ENCODE measurements at regions not wholly inside any gene's neighbourhood (a gene's known extent, or its start where the extent isn't known, plus 50 kb on each side); places are given as distances from the start of the nearest gene placed in this dataset.

DNA sequence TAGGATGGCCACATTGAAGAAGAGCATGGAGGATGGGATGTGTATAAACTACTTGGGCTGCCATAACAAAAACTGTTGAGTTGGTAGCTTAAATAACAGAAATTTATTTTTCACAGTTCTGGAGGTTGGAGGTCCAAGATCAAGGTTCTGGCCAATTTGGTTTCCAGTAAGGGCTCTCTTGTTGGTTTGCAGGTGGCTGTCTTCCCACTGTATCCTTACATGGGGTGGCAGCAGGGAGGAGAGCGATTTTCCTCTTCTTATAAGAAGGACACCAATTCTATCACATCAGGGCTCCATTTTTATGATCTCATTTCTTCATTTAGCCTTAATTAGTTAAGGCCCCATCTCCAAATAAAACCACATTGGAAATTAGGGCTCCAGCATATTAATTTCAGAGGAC lies 465.7 kb downstream of the GADD45G start:
- no peak overlapping the region for H3K4me2 ChIP-seq (ENCODE audit: low read depth, low read length)
- TF ChIP-seq EZH2 (optimal IDR thresholded peaks at IDR 0.05; ENCODE audit: low read depth, low read length) (no peak), EZH2phosphoT487 (IDR thresholded peaks at IDR 0.05; ENCODE audit: low read length) (no peak)
- TF ChIP-seq, protein P1, sequence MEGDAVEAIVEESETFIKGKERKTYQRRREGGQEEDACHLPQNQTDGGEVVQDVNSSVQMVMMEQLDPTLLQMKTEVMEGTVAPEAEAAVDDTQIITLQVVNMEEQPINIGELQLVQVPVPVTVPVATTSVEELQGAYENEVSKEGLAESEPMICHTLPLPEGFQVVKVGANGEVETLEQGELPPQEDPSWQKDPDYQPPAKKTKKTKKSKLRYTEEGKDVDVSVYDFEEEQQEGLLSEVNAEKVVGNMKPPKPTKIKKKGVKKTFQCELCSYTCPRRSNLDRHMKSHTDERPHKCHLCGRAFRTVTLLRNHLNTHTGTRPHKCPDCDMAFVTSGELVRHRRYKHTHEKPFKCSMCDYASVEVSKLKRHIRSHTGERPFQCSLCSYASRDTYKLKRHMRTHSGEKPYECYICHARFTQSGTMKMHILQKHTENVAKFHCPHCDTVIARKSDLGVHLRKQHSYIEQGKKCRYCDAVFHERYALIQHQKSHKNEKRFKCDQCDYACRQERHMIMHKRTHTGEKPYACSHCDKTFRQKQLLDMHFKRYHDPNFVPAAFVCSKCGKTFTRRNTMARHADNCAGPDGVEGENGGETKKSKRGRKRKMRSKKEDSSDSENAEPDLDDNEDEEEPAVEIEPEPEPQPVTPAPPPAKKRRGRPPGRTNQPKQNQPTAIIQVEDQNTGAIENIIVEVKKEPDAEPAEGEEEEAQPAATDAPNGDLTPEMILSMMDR (IDR thresholded peaks at IDR 0.05; ENCODE audit: low read length): no peak
- H3K36me3 ChIP-seq (replicated peaks; ENCODE audit: insufficient read depth, low read length): no peaks in the 10 kb centered on the region
- H3K4me1 ChIP-seq (ENCODE audit: low read length): no peaks in the 10 kb centered on the region
- no peaks in the 10 kb centered on the region for H3K27me3 ChIP-seq (replicated peaks; ENCODE audit: insufficient read depth, low read length)
- H3F3A ChIP-seq (ENCODE audit: insufficient read depth, low read length): no peaks in the 10 kb centered on the region
- no peak overlapping the region for H3K4me3 ChIP-seq (ENCODE audit: low read length)
- H4K20me1 ChIP-seq (ENCODE audit: insufficient read depth, low read length): no peaks in the 10 kb centered on the region
- H2AFZ ChIP-seq (ENCODE audit: low read length): no peak overlapping the region
- no peaks in the 10 kb centered on the region for H3K79me2 ChIP-seq (ENCODE audit: low read length)
- H3K9ac ChIP-seq (ENCODE audit: low read length): no peak overlapping the region
- H3K9me2 ChIP-seq (replicated peaks; ENCODE audit: insufficient read depth, low read length): no peaks in the 10 kb centered on the region
- H3K9me3 ChIP-seq (replicated peaks; ENCODE audit: insufficient read depth, low read length): no peaks in the 10 kb centered on the region
- DNase-seq: no peak
- no peak overlapping the region for H3K27ac ChIP-seq (ENCODE audit: low read length)

DNA sequence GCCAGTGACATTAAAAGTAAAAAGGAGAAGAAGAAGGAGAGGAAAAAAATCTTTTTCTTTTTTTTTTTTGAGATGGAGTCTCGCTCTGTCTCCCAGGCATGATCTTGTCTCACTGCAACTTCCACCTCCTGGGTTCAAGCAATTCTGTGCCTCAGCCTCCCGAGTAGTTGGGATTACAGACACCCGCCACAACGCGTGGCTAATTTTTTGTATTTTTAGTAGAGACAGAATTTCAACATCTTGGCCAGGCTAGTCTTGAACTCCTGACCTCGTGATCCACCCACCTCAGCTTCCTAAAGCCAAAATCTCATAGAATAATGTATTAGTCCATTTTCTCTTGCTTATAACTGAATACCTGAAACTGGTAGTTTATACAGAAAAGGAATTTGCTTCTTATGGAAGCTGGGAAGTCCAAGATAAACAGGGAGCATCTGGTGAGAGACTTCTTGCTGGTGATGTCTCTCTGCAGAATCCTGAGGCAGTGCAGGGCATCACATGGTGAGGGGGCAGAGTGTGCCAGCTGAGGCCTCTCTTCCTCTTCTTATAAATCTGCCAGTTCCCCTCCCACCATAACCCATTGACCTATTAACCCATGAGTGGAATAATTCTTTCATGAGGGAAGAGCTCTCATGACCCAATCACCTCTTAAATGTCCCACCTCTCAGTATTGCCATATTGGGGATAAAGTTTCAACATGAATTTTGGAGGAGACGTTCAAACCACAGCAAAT lies 466.3 kb downstream of the GADD45G start:
- Histone ChIP-seq H3K9me2 (replicated peaks; ENCODE audit: insufficient read depth, low read length) (no peaks in the 10 kb centered on the region), H3K4me1 (ENCODE audit: low read length) (no peaks in the 10 kb centered on the region), H3K36me3 (replicated peaks; ENCODE audit: insufficient read depth, low read length) (no peaks in the 10 kb centered on the region), H3K79me2 (ENCODE audit: low read length) (no peaks in the 10 kb centered on the region), H3F3A (ENCODE audit: insufficient read depth, low read length) (no peaks in the 10 kb centered on the region), H3K27me3 (replicated peaks; ENCODE audit: insufficient read depth, low read length) (no peaks in the 10 kb centered on the region), H2AFZ (ENCODE audit: low read length) (no peak overlapping the region), H3K4me2 (ENCODE audit: low read depth, low read length) (no peak overlapping the region), H3K9ac (ENCODE audit: low read length) (no peak overlapping the region), H3K9me3 (replicated peaks; ENCODE audit: insufficient read depth, low read length) (no peaks in the 10 kb centered on the region), H3K27ac (ENCODE audit: low read length) (no peak overlapping the region), H3K4me3 (ENCODE audit: low read length) (no peak overlapping the region), H4K20me1 (ENCODE audit: insufficient read depth, low read length) (no peaks in the 10 kb centered on the region)
- TF ChIP-seq EZH2 (optimal IDR thresholded peaks at IDR 0.05; ENCODE audit: low read depth, low read length) (no peak), EZH2phosphoT487 (IDR thresholded peaks at IDR 0.05; ENCODE audit: low read length) (no peak)
- TF ChIP-seq, protein P1 (IDR thresholded peaks at IDR 0.05; ENCODE audit: low read length): no peak
- DNase-seq: no peak

DNA sequence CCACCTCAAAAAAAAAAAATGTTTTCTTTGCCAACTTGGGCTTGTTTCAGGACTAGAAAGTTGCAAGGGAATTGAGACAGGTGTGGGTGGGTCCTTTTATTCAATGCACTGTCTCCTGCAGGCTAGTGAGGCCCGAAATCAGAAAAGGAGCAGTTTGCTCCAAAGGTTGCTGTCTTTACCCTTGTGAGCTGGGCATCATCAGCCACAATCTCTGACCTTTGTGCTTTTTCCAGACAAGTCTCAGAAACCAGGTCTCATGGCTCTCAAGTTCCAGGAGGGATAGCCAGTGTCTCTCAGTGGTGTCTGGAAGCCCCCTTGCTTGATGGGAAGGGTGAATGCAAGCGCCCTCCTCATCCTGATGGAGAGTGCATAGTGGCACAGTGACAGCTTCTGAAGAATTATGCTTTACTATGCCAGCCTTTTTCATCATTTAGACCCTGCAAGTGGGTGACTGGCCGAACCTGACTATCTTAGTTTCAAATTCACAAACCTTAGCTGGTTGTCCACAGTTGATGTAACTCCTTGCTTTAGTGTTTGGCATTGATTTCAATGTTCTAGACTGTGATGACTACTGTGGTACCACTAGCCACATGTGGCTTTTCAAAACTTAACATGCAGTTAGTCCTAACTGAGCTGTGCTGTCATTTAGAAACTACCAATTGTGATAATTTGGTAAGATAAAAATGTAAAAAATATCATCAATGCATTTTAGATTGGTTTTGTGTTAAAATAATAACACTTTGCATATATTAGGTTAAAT lies 468.6 kb downstream of the GADD45G start:
- Histone ChIP-seq H3K4me3 (ENCODE audit: low read length) (no peak overlapping the region), H3K27ac (ENCODE audit: low read length) (no peak overlapping the region), H4K20me1 (ENCODE audit: insufficient read depth, low read length) (no peaks in the 10 kb centered on the region), H3K4me2 (ENCODE audit: low read depth, low read length) (no peak overlapping the region), H3K9me2 (replicated peaks; ENCODE audit: insufficient read depth, low read length) (no peaks in the 10 kb centered on the region), H3K79me2 (ENCODE audit: low read length) (no peaks in the 10 kb centered on the region), H3K9me3 (replicated peaks; ENCODE audit: insufficient read depth, low read length) (no peaks in the 10 kb centered on the region), H3K27me3 (replicated peaks; ENCODE audit: insufficient read depth, low read length) (no peaks in the 10 kb centered on the region), H3K4me1 (ENCODE audit: low read length) (no peaks in the 10 kb centered on the region), H3K36me3 (replicated peaks; ENCODE audit: insufficient read depth, low read length) (no peaks in the 10 kb centered on the region), H3K9ac (ENCODE audit: low read length) (no peak overlapping the region), H2AFZ (ENCODE audit: low read length) (no peak overlapping the region), H3F3A (ENCODE audit: insufficient read depth, low read length) (no peaks in the 10 kb centered on the region)
- no peak for DNase-seq
- no peak for TF ChIP-seq EZH2phosphoT487 (IDR thresholded peaks at IDR 0.05; ENCODE audit: low read length)
- no peak for TF ChIP-seq EZH2 (optimal IDR thresholded peaks at IDR 0.05; ENCODE audit: low read depth, low read length)
- TF ChIP-seq, protein P1 (IDR thresholded peaks at IDR 0.05; ENCODE audit: low read length): no peak
